ENCODE measurements at regions not wholly inside any gene's neighbourhood (a gene's known extent, or its start where the extent isn't known, plus 50 kb on each side); places are given as distances from the start of the nearest gene placed in this dataset.

GRCh38 chr6:113125626-113126025, 731.5 kb upstream of the MARCKS start:
- TF ChIP-seq CTCF (IDR thresholded peaks at IDR 0.05; ENCODE audit: low read depth, low read length) = no peak
- no peak for DNase-seq (ENCODE audit: low read depth in 2 of 2)

DNA sequence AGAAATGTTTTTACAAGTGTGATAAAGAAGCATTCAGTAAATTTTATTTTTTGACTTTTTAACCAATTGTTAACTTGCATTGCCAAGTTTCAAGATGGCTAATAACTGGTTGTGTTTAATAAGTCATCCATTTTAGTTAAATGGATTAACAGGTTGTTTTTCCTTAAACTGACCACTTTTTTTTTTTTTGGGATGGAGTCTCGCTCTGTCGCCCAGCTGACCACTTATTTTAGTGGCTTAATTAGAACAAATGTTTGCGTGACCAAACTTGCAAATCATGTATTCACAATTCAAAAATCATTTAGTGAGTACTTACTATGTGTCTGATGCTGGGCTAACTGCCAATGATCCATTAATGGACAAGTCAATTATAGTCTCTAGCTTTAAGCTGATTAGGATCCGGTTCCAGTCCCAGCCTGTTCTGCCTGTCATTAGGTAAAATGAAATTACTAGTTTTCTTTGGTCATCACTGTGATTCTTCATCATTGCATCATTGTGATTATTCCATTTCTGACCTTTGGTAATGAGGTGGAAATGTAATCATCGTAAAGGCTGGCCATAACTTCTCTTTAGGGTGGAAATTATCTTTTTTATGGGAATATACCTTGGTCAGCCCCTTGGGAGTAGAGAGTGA, 729.2 kb upstream of the MARCKS start:
- DNase-seq (ENCODE audit: low read depth in 2 of 2) = no peak
- no peak for TF ChIP-seq CTCF (IDR thresholded peaks at IDR 0.05; ENCODE audit: low read depth, low read length)
- no peak overlapping the region for H3K4me3 ChIP-seq (replicated peaks in 1 of 2; ENCODE audit: low read depth in 2 of 2, low read length in 2 of 2)

More at GRCh38 chr6:113125626-113126025, 731.5 kb upstream of the MARCKS start:
- no peak overlapping the region for H3K4me3 ChIP-seq (replicated peaks in 1 of 2; ENCODE audit: low read depth in 2 of 2, low read length in 2 of 2)

DNA sequence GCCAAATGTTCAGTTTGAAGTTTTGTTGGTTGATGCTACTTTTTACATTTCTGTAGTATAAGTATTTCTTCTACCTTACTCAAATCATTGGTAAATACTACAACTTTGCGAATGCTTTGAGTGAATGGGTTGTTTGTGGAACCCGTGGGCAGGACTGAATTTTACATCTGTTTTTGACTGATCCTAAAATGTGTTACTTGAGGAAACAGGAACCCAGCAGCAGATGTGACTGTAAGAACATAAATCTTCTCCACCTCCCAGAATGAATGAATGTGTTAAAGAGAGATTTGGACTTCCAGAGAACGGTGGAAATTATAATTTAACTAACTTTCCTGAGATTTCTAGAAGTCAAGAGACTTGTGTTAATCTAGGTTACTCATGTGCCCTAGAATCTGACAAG, 728.5 kb upstream of the MARCKS start:
- H3K4me3 ChIP-seq (replicated peaks in 1 of 2; ENCODE audit: low read depth in 2 of 2, low read length in 2 of 2) = no peak overlapping the region
- TF ChIP-seq CTCF (IDR thresholded peaks at IDR 0.05; ENCODE audit: low read depth, low read length) = no peak
- no peak for DNase-seq (ENCODE audit: low read depth in 2 of 2)

DNA sequence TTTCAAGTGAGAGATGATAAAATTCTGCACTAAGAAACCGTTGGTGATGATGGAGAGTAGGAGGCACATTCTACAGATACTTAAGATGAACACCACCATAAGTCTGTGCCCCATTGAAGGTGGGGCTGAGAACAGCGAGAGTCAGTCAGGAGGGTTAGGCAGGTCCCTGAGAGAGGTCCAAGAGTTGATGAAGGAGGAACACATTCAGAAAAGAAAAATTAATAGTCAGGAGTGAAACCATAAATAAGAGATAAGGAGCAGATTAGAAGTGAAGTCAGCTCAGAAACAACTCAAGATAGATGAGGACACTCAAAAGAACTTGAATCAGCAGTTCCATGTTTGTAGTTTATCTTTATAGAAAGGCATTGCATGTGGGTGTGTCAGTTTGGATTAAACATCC, 727.2 kb upstream of the MARCKS start:
- no peak for TF ChIP-seq CTCF (IDR thresholded peaks at IDR 0.05; ENCODE audit: low read depth, low read length)
- no peak overlapping the region for H3K4me3 ChIP-seq (replicated peaks in 1 of 2; ENCODE audit: low read depth in 2 of 2, low read length in 2 of 2)
- no peak for DNase-seq (ENCODE audit: low read depth in 2 of 2)

DNA sequence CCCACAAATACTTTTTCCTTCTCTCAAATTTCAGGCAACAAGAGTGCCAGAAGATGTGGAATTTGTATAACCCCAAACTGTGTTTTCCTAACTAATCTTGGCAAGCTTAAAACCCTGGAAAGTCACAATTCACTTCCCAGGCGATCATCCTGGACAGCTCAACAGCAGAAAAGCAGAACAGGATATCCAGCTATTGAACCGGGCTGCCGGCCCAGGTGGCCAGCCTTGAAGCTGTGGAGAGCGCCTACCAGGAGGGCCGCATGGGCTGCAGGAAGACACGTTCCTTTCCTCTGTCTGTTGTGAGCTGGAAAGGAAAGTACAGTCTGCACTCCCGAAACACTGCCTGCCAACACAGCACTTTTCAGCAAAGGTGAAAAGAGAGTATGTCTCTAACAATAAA, 719.7 kb upstream of the MARCKS start:
- no peak overlapping the region for H3K4me3 ChIP-seq (replicated peaks in 1 of 2; ENCODE audit: low read depth in 2 of 2, low read length in 2 of 2)
- DNase-seq (ENCODE audit: low read depth in 2 of 2) = peak; percentile 33 to 48
- no peak for TF ChIP-seq CTCF (IDR thresholded peaks at IDR 0.05; ENCODE audit: low read depth, low read length)

- no peak for TF ChIP-seq CTCF (IDR thresholded peaks at IDR 0.05; ENCODE audit: low read depth, low read length)
- no peak overlapping the region for H3K4me3 ChIP-seq (replicated peaks in 1 of 2; ENCODE audit: low read depth in 2 of 2, low read length in 2 of 2)
- no peak for DNase-seq (ENCODE audit: low read depth in 2 of 2)
Measured at GRCh38 chr6:113140721-113141120, 716.4 kb upstream of the MARCKS start.

DNA sequence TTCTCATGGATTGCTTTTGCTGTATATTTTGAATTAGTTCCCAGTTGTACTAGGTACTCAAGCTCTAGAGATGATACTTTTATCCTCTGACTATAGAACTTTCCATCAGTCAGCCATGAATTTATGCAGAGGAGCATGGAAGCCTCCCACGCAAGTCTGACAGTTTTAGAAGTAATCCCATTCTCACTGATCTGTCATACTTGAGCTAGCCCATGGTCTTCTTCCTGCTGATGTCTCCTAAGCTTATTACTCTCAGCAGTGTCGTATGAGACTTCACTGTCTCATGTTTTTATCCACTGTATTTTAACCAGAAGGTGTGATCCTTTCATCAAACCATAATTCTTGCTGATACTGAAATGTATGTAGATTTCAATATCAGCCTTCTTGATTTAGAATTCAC, 715.2 kb upstream of the MARCKS start:
- no peak for TF ChIP-seq CTCF (IDR thresholded peaks at IDR 0.05; ENCODE audit: low read depth, low read length)
- no peak overlapping the region for H3K4me3 ChIP-seq (replicated peaks in 1 of 2; ENCODE audit: low read depth in 2 of 2, low read length in 2 of 2)
- no peak for DNase-seq (ENCODE audit: low read depth in 2 of 2)

Data from cardiac fibroblast (primary cell).